Left forelimb (tissue), 1 donor: ENCODE measurements at regions not wholly inside any gene's neighbourhood (a gene's known extent, or its start where the extent isn't known, plus 50 kb on each side); places are given as distances from the start of the nearest gene placed in this dataset.
"Not testable (repeated sequence)": the region's sequence is repeated elsewhere in the genome, so short reads cannot be mapped to it uniquely, and the experiment has no call there.

Experiments
- DNase-seq: peaks from one replicate; pipeline ENCODE4 v3.0.0-alpha.2; 2018; ENCODE audit warnings: low spot score

DNA sequence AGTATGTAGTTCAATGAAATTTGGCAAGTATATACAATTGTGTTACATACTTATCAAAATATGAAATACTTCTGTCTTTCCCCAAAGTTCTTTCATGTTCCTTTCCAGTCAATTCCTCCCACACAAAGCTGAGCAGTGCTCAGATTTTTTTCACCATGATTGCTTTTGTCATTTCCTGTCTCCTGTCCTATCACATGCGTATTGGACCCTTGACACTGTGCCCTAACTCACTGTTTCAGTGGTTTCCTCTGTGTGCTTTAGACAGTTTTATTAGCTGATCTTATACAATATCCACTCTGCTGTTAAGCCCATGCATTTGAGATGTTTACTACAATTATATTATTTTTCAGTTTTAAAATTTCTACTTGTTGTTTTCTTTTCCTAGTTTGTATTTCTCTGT lies 463.6 kb upstream of the MEF2C start:
- no peak for DNase-seq

DNA sequence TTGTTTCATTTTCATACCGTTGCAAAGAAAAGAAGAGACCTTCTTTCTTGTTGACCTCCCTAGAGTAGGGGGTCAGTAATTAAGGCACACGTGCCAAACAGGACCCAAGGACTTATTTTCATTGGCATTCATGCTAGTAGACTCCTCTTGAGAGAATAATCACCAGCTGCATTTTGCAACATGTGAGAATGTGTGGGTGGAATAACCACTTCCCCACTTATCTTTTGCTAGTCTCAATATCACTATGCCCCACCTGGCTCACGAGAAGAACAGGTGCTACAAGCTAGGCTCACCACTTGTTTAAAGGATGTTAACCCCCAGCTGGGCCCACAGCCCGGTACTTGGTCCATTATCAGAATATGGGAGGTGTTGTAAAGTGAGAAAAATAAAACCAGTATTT lies 460.7 kb upstream of the MEF2C start:
- DNase-seq: no peak

DNA sequence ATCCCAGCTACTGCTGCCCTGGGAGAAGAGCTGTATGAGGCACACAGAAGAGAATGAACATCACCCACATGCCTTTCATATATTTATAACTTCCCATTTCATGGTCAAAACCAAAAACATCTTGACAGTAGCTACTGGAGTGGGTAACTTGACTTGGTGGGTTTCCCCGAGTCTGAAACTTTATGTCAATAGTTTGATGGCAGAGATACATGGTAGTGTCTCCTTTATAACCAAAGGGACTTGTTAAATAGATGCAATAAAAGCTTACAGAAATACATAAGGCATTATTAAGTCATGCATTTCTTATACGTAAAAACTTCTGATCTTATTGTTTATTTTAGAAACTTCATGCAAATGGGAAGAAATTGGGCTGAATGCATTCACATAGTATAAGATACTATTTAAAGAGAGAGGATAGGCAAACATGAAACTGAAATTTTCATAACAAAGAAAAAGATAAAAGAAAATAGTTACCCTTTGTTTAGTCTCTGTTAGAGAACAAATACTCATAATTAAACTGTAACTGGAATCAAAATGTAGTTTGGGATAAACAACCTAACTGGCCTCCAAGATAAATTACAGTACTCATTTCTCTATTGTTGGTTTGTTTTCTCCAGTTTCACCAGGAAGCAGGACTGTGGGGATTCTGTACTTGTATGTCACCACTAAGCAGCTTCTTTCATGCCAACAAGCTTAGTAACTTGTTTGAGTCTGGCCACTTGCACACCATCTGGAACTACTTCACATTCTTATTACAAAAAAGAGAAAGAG lies 459.3 kb upstream of the MEF2C start:
- no peak for DNase-seq

DNA sequence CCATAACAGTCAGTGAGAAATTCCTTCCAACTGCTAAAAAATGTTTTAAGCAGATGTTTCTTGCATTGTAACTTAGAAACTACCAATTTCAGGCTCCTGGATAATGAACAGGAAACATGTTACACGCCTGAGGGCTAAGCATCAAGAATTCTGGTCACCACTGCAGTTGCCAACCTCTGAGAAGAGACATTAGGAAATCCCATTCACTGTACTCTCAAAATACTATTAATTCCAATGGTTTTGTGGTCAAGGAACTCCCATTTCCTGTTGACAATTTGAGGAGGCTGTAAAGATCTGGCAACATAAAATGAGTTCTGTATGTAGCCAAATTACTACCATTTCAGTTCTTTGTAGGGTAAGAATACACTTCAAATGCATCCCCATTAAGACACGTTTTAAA lies 456.0 kb upstream of the MEF2C start:
- no peak for DNase-seq

DNA sequence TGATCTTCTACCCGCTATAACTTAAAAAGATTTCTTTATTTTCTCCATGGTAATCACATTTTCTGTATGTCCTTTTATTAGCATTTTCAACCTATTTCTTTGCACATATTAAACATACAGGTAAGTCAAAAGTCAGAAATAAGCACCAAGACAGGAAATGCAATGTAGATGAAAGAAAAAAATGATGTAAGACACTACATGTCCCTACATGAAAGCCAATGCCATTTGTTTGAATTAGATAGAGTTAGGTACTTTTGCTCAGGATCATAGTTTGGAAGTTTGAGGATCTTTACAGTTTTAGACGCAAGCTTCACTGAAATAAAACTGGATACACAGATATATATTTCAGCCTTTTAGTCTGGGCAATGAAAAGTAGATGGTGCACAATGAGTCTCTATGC lies 453.1 kb upstream of the MEF2C start:
- DNase-seq: no peak

DNA sequence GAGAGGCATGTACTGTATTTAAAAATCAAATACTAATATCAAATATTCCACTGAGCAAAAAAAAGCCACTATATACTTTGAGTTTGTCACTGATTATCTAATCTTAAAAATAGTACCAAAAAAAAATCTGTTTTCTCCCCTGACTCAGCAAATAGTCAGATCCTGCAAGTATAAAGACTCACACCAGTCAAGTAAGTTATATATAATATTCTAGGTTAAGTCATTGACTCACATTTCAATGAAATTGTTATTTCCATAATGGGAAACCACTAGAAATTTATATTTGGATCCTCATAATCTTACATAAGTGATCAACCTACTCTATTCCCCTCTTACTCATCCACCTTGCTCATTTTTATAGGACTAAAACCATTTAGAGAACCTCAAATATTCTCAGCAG lies 447.2 kb upstream of the MEF2C start:
- no peak for DNase-seq

DNA sequence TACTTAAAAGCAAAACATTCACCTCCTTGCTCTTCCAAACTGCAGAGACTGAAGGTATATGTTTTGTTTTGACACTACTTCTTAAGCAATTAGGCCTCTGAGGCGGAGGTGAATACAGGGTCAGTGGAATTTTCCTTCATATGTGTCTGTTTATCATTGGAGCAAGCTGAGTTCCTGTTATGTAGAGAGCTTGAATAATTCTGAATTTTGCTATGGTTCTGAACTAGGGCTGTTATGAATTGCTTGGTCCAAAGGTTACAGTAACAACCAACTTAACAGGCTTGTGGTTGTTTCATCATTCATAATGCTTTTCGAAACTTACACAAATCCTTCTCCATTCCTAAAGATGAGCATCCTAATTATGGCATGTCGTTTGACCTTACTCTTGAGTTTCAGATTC lies 444.6 kb upstream of the MEF2C start:
- DNase-seq: no peak

DNA sequence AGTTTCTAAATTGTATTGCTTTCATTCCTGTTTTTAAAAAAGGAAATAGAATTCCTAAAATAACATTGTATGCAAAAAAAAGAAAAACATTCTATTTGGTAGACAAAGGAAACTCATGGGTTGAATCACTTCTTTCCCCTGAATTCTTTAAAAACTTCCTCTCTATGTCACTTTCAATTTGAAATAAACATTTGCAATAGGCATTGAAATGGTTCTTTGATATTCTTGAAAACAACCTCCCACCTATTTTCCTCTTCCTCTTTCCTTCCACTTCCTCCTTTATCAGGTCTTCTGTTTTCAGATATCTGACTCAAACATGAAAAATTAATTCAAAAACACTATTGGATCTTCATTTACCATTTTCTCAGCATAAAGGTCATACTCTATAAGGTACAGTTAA lies 442.0 kb upstream of the MEF2C start:
- DNase-seq: no peak

DNA sequence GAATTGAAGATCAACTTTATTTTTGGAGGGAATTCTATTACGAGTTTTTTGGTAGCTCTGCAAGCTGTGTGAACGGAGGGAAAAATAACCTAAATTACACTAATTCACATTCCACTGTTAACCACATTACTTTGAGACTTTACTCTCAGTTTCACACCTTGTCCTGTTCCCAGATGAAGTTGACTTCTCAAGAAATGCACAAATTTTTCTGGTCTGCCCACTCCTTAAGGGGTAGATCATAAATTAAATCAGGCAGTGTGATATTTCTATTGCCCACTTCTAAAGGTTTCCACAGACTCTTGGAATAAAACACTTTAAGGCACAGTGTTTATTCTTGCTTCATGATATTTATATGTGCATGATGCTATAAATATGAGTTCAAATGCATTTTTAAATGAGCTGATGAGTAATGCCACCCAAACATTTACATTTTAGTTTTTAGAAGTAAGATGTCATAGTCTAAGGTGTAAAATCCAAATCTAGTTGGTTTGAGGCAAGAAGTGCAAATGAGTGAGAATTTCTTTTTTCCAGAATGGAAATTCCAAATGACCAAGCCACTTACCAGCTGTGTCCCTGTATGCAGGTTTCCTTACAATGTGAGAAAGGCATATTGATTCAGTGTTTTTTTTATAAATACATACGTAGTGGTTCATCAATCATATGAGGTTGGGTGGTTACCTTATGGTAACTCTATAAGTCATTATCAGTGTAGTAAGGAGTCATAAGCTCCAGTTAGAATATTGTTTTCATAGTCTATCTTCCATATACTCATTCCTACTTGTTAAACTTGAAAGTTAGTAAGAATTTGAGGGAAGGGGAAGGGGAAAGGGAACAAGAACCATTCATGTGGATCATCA lies 437.7 kb upstream of the MEF2C start:
- DNase-seq: no peak

DNA sequence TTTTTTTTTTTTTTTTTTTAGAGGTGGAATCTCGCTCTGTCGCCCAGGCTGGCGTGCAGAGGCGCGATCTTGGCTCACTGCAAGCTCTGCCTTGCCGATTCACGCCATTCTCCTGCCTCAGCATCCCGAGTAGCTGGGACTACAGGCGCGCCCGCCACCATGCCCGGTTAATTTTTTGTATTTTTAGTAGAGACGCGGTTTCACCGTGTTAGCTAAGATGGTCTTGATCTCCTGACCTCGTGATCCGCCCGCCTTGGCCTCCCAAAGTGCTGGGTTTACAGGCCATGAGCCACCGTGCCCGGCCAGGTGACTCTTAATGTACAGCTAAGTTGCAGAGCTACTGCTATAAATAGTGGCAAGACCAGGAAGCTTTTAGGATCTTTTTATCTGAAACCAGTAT lies 434.9 kb upstream of the MEF2C start:
- not testable (repeated sequence) for DNase-seq

DNA sequence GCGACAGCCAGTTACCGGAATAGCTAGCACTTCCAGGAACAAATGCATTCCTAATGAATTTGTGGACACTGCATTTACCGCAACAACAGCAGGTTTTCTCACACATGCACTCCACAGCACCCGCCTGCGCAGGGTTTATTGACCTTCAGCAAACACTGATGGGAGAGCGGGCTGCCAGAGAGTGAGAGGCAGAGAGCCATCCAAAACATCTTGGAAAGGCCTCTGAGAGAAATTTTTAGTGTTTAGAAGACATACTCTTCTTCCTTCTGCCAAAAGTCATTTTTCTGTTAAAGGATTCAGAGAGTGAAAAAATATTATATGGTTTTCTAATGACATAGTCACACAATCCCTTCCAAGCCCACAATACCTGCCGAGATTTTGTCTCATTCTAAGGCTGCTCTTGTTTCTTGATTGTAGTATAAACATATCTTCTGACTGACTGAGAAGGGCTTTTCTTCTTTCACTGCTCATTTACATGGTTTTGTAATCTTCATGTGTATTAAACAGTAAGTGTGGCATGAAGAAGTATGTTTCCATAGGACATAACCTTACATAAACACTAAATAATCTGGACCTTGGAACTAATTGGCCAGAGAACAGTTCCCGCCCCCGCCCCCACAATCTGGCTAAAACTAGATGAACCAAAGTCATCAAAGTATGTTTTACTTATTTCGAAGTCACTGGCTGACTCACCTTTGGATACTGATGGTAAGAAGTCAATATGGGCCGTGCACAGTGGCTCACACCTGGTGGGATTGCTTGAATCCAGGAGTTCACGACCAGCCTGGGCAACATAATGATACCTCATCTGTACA lies 432.5 kb upstream of the MEF2C start:
- no peak for DNase-seq

DNA sequence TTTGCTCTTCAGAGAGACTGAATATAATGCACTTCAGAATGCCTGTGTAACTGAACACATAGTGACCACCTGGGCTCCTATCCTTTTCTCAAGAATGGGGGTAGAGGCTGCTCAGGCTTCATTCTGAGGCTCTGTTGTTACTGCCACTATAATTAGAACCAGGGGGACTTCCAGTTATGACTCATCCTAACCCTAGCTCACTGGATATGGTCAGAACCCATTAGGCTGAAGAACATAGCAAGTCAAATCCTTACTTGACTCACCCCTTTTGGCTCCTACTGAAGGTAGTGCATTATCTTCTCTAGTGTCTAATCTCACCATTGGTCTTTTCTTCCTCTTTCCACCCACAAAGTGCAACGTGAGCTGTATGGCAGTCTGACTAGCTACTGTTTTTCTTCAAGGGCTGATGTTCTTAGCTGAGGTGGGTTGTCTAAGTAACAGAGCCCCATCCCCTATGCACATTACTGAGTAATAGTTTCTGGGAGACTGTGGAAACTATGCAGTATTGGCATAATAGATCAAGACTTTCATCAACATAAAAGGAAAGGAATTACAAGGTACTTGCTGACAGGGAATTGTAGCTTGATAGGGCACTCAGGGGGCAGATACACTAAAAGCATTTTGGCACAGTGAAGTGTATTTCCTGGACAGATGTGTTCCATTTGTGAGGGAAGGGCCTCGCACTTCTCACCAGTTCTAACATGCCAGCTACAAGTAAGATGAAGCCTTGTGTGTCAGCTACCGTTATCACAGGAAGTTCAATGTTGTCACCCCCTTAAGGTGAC lies 431.0 kb upstream of the MEF2C start:
- DNase-seq: no peak

DNA sequence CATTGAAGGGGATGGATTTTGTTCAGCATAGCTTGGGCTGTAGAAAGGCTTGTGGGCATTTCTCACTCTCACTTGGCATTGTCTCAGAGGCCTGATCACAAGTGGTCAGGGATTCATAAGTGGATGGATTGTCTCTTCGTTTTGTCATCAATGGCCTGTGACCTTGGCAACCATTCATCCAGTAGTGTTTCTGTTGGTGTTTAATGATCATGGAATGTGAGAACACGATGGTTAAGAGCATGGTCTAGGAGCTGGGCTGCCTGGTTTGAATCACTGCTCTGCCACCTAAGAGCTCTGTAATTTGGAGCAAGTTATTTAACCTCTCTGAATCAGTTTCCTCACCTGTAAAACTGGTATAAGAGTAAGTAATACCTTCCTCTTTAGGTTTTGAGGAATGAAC lies 430.1 kb upstream of the MEF2C start:
- DNase-seq: no peak

DNA sequence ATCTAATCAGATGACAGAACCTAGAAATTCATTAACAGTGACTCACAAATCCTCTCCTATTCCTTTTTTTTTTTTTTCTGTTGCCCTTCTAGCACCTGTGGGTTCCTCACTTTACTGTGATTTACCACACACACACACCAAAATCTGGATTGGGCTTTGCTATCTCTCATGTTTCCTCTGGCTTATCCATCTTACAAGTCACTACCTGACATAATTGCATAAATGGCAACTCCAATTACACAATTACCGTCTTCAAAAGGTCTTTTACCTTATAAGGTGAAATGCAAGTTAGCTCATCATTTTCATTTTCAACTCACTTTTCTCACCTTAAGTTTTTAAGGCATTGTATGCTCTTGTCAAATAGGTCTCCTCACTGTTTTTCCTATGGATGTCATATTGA lies 426.3 kb upstream of the MEF2C start:
- no peak for DNase-seq

DNA sequence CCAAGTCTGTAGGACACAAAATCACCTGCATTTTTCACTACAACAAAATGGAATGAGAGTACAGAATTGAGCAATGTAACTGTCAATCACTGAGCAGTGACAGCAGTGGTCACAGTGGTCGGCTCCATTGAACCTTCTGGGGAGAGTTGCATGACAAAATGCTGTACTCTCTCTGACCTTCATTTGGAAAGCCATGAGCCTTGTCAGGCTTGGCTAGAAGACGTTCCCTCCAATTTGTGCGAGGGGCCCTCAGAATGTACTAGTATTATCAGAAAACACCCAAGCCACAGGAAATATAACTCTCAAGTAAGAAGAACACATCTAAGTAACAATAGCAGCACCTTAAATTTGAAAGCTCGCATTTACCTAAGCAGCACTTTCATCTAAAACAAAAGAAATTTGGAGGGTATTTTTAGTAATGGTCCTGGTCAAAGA lies 425.6 kb upstream of the MEF2C start:
- DNase-seq: no peak

DNA sequence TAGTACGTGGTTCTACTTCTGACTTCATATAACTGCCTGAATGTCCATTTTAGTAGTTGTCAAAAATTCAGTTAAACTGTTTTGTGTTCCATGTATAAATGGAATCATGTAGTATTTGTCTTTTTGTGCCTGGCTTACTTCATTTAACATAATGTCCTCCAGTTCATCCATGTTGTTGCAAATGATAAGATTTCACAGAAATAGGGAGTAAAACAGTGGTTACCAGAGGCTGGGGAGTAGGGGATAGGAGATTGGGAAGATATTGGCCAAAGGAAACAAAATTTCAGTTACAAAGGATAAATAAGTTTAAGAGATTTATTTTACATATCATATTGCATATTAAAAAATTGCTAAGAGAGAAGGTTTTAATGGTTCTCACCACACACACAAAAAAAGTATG lies 425.0 kb upstream of the MEF2C start:
- DNase-seq: no peak

DNA sequence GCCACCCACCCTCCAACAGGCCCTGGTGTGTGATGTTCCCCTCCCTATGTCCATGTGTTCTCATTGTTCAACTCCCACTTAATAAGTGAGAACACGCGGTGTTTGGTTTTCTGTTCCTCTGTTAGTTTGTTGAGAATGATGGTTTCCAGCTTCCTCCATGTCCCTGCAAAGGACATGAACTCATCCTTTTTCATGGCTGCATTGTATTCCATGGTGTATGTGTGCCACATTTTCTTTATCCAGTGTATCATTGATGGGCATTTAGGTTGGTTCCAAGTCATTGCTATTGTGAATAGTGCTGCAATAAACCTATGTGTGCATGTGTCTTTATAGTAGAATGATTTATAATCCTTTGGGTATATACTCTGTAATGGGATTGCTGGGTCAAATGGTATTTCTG lies 424.2 kb upstream of the MEF2C start:
- not testable (repeated sequence) for DNase-seq

DNA sequence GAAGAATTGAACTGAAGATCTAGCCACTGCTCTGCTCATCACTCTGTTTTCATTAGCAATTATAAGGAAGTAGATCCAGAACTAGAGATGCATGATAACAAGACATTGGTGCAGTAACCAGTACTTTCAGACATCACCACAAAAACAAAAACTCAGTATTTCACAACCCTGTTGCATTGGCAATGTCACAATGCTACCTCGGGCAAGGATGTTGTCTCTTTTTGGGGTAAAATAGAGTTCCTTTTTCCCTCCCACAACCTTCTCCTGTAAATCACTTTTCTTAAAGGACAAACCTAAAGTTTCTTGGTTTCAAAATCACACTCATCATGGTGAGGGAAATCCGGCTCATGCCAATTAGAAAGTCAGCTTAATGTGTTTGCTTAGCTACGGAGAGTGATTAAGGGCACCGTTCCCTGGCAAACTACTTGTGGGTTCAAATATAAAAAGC lies 420.1 kb upstream of the MEF2C start:
- DNase-seq: no peak

DNA sequence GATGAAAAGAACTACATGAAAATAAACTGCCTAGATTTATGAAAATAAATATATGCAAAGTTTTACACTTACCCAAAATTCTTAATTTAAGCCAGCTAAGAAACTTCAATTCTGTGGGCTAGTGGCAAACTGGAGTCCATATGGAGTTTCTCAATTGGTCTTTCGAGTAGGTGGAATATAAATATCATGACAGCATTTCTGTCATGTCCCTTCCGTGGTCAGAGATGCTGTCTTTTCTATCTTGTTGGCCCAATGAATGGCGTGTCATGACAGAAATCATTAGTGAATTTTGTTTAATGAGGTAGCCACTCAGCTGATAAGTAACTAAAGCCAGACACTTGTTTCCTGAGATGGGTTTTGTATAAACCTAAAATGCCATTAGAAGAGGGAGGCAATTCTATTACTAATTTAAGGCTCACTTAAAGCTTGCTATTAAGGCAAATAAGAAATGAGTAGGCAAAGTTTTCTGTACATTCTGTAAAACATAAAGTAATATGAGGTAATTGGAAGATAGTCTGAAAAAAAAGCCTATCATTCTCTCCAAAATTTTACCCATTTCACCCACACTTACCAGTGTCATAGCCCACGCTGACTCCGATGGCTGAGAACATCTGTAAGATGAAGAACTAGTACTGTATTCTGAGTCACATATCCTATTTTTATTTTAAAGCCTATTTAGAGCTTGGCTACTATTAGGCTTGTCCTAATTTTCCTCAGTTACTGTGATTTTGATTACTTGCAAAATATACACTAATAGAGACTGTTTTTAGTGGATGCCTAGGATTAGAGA lies 419.3 kb upstream of the MEF2C start:
- DNase-seq: no peak

DNA sequence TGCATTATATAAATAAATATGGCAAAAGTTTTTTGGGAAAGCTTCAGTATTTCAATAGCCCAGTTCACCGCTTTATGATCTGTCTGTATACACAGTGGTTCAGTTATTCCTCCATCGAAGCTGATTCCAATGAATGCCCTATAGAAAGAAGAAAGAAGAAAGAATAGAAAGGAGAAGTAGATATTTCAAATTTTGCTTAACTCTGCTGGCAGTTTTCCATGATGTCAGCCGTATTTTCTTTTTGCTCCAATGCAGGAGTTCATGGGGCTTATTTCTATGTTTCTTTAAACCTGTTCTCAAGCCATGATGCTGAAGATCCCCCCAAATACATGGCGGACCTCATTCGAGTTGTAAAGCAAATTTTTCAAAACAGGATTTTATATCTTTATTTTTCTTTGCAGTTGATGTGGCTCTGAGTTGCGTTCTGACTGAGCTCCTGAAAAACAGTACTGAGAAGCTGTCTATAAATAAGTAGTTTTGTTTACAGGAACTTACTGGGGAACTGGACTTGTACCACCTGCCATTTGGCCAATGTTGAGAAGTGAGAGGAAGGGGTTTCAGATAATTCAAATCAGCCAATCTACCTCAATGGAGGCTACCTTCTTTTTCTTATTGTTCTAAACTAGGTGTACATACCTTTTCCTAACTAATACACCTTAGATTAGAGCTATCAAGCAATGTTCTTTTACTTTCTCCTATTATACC lies 418.5 kb upstream of the MEF2C start:
- no peak for DNase-seq
